ENCODE measurements at regions not wholly inside any gene's neighbourhood (a gene's known extent, or its start where the extent isn't known, plus 50 kb on each side); places are given as distances from the start of the nearest gene placed in this dataset.

DNA sequence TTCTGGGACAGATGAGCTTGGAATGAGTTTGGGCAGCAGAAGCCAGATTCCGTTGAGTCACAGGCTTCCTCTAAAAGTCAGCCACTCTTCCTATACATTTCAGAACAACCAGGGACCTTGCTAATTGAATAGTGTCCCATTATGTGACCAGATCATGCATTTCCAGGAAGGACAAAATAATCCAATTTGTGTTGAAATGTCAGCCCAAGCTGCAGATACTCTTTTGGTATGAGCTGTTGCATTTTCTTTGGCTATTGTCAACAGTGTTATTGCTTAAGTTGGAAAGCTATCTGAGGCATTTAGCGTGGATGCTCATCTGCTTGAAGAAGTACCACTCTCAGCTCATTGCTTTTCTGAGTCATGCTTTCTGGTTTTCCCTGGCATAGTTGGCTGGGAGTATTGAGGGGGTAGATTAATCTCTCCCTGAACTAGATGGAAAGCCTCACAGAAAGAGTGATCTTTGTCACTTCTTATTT, 223.7 kb upstream of the HABP2 start:
- intact Hi-C loops (cut with micrococcal nuclease) = no loop called here
- TF ChIP-seq CEBPB (IDR thresholded peaks at IDR 0.05; ENCODE audit: low read depth) (no peak), EZH2phosphoT487 (IDR thresholded peaks at IDR 0.05; ENCODE audit: borderline replicate concordance) (no peak), EZH2 (IDR thresholded peaks at IDR 0.05) (no peak), RAD21 (IDR thresholded peaks at IDR 0.05; ENCODE audit: low read depth) (no peak), ELF1 (IDR thresholded peaks at IDR 0.05; ENCODE audit: borderline replicate concordance, low read depth) (no peak), JUND (IDR thresholded peaks at IDR 0.05) (no peak), CBX3 (IDR thresholded peaks at IDR 0.05; ENCODE audit: low read depth) (no peak), EGR1 (IDR thresholded peaks at IDR 0.05; ENCODE audit: low read depth) (no peak), SP1 (IDR thresholded peaks at IDR 0.05; ENCODE audit: low read depth) (no peak), FOSL1 (IDR thresholded peaks at IDR 0.05; ENCODE audit: low read depth) (no peak), YY1 (IDR thresholded peaks at IDR 0.05; ENCODE audit: extremely low read depth, insufficient replicate concordance, low read depth, low read length) (no peak), SIN3A (IDR thresholded peaks at IDR 0.05; ENCODE audit: low read depth) (no peak), TCF7L2 (IDR thresholded peaks at IDR 0.05; ENCODE audit: borderline replicate concordance, extremely low read depth, insufficient read depth, insufficient read length) (no peak), POLR2A (IDR thresholded peaks at IDR 0.05; ENCODE audit: borderline replicate concordance, extremely low read depth, insufficient read depth, insufficient read length) (no peak), ZFX (IDR thresholded peaks at IDR 0.05) (no peak)
- TF ChIP-seq, protein P1, sequence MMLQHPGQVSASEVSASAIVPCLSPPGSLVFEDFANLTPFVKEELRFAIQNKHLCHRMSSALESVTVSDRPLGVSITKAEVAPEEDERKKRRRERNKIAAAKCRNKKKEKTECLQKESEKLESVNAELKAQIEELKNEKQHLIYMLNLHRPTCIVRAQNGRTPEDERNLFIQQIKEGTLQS (IDR thresholded peaks at IDR 0.05) = no peak
- TF ChIP-seq, protein P2, sequence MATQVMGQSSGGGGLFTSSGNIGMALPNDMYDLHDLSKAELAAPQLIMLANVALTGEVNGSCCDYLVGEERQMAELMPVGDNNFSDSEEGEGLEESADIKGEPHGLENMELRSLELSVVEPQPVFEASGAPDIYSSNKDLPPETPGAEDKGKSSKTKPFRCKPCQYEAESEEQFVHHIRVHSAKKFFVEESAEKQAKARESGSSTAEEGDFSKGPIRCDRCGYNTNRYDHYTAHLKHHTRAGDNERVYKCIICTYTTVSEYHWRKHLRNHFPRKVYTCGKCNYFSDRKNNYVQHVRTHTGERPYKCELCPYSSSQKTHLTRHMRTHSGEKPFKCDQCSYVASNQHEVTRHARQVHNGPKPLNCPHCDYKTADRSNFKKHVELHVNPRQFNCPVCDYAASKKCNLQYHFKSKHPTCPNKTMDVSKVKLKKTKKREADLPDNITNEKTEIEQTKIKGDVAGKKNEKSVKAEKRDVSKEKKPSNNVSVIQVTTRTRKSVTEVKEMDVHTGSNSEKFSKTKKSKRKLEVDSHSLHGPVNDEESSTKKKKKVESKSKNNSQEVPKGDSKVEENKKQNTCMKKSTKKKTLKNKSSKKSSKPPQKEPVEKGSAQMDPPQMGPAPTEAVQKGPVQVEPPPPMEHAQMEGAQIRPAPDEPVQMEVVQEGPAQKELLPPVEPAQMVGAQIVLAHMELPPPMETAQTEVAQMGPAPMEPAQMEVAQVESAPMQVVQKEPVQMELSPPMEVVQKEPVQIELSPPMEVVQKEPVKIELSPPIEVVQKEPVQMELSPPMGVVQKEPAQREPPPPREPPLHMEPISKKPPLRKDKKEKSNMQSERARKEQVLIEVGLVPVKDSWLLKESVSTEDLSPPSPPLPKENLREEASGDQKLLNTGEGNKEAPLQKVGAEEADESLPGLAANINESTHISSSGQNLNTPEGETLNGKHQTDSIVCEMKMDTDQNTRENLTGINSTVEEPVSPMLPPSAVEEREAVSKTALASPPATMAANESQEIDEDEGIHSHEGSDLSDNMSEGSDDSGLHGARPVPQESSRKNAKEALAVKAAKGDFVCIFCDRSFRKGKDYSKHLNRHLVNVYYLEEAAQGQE (IDR thresholded peaks at IDR 0.05; ENCODE audit: low read depth) = no peak
- TF ChIP-seq, protein P3, sequence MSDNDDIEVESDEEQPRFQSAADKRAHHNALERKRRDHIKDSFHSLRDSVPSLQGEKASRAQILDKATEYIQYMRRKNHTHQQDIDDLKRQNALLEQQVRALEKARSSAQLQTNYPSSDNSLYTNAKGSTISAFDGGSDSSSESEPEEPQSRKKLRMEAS (IDR thresholded peaks at IDR 0.05) = no peak
- TF ChIP-seq, protein P4, sequence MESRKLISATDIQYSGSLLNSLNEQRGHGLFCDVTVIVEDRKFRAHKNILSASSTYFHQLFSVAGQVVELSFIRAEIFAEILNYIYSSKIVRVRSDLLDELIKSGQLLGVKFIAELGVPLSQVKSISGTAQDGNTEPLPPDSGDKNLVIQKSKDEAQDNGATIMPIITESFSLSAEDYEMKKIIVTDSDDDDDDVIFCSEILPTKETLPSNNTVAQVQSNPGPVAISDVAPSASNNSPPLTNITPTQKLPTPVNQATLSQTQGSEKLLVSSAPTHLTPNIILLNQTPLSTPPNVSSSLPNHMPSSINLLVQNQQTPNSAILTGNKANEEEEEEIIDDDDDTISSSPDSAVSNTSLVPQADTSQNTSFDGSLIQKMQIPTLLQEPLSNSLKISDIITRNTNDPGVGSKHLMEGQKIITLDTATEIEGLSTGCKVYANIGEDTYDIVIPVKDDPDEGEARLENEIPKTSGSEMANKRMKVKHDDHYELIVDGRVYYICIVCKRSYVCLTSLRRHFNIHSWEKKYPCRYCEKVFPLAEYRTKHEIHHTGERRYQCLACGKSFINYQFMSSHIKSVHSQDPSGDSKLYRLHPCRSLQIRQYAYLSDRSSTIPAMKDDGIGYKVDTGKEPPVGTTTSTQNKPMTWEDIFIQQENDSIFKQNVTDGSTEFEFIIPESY (IDR thresholded peaks at IDR 0.05; ENCODE audit: extremely low read depth, insufficient replicate concordance, low read length) = no peak
- Histone ChIP-seq H3K27ac (ENCODE audit: low read depth, low read length) (no peak overlapping the region), H3K4me2 (ENCODE audit: low read length) (no peak overlapping the region), H2AFZ (ENCODE audit: low read depth, low read length, poor library complexity, severe bottlenecking) (no peak overlapping the region), H3K79me2 (ENCODE audit: insufficient read depth, low read length) (no peaks in the 10 kb centered on the region), H4K20me1 (ENCODE audit: insufficient read depth) (no peaks in the 10 kb centered on the region), H3K27me3 (ENCODE audit: insufficient read depth, low read length) (peaks cover 14% of the 10 kb centered on the region; the same call in 1 of the 2 replicates), H3K4me1 (ENCODE audit: control insufficient read depth in 1 of 2, insufficient read depth in 2 of 2, low read length in 2 of 2) (peaks cover 18 to 20% of the 10 kb centered on the region in 2 experiments), H3K9me3 (ENCODE audit: control insufficient read depth in 1 of 2, insufficient read depth in 1 of 2, low read depth in 1 of 2, low read length in 2 of 2) (no peaks in the 10 kb centered on the region; a peak in 1 of 4 replicates), H3K9me2 (ENCODE audit: insufficient read depth) (no peaks in the 10 kb centered on the region), H3K4me3 (replicated peaks in 1 of 2; ENCODE audit: low read depth in 1 of 2, low read length in 2 of 2) (no peak overlapping the region), H3K36me3 (ENCODE audit: control insufficient read depth in 1 of 2, insufficient read depth in 2 of 2, low read length in 2 of 2) (no peaks in the 10 kb centered on the region), H3K9ac (ENCODE audit: low read length) (no peak overlapping the region)
- ATAC-seq (no peak), DNase-seq (ENCODE audit: low read depth, low spot score) (no peak)
- BruUV-seq (replicated peaks) = no TSS peak
- ChIA-PET POLR2A (no interaction called here), CTCF (no interaction called here), RAD21 (ENCODE audit: low non-redundant PET in 1 of 2, low total read pairs in 2 of 2, uncharacterized antibody in 2 of 2, unreplicated experiment in 2 of 2) (no interaction called here)
